WTC11 (cell line): ENCODE measurements at regions not wholly inside any gene's neighbourhood (a gene's known extent, or its start where the extent isn't known, plus 50 kb on each side); places are given as distances from the start of the nearest gene placed in this dataset.

Experiments used
- ATAC-seq: fragments of 200-7000 bp; cut with Tn5 transposase; 2 replicates; pipeline ENCODE4 v1.10.0; 2021; ENCODE audit warnings: mild to moderate bottlenecking, moderate library complexity
- CTCF ChIA-PET: fragments of 300-600 bp; sonication (Branson Sonifier 250); formaldehyde crosslinking; loops from one replicate; lab custom pipeline; 2021; ENCODE audit warnings: antibody characterized with exemption; lab: Charles Lee
- POLR2A ChIA-PET: fragments of 350-600 bp; sonication (Branson Sonifier 250); formaldehyde crosslinking; loops from one replicate; lab custom pipeline; 2021; ENCODE audit warnings: antibody characterized with exemption; lab: Charles Lee
- DNase-seq: peaks from one replicate; pipeline ENCODE4 v3.0.0; 2021; ENCODE audit warnings: low spot score
- H3K27ac Mint-ChIP-seq: 2 replicates; pipeline ENCODE4 v1.8.0; 2021; ENCODE audit warnings: mixed read lengths
- H3K27me3 Mint-ChIP-seq: 2 replicates; pipeline ENCODE4 v1.8.0; 2021; ENCODE audit warnings: low read depth, mild to moderate bottlenecking, moderate library complexity, mixed read lengths
- H3K36me3 Mint-ChIP-seq: 2 replicates; pipeline ENCODE4 v1.8.0; 2021; ENCODE audit warnings: mixed read lengths
- H3K4me1 Mint-ChIP-seq: 2 replicates; pipeline ENCODE4 v1.8.0; 2022; ENCODE audit warnings: mixed read lengths
- H3K4me3 Mint-ChIP-seq: 2 replicates; pipeline ENCODE4 v1.8.0; 2021; ENCODE audit warnings: mild to moderate bottlenecking, moderate library complexity, mixed read lengths
- H3K9me3 Mint-ChIP-seq: 2 replicates; pipeline ENCODE4 v1.8.0; 2021; ENCODE audit warnings: mixed read lengths
- CBFB ChIP-seq: sonication (generic); formaldehyde crosslinking; IDR thresholded peaks from 2 replicates; pipeline ENCODE4 v1.8.1; 2022; ENCODE audit warnings: mild to moderate bottlenecking, low read depth, missing genetic modification reagents
- FOXP1 ChIP-seq: sonication (generic); formaldehyde crosslinking; IDR thresholded peaks from 2 replicates; pipeline ENCODE4 v1.8.0; 2022; ENCODE audit warnings: missing genetic modification reagents, mild to moderate bottlenecking, moderate library complexity, borderline replicate concordance
- GTF2I ChIP-seq: fragments of 250-450 bp; sonication (Bioruptor Pico); conservative IDR thresholded peaks from 2 replicates; pipeline ENCODE4 v1.4.0; 2021; ENCODE audit warnings: mild to moderate bottlenecking
- HMGA2 ChIP-seq: fragments of 250-450 bp; sonication (Bioruptor Pico); IDR thresholded peaks from 2 replicates; pipeline ENCODE4 v1.4.0; 2021; ENCODE audit warnings: mild to moderate bottlenecking, moderate library complexity
- NR2C2 ChIP-seq: sonication (generic); formaldehyde crosslinking; IDR thresholded peaks from 2 replicates; pipeline ENCODE4 v1.8.0; 2022; ENCODE audit warnings: mild to moderate bottlenecking, missing genetic modification reagents
- SMAD3 ChIP-seq: sonication (generic); formaldehyde crosslinking; IDR thresholded peaks from 2 replicates; pipeline ENCODE4 v1.8.0; 2022; ENCODE audit warnings: missing genetic modification reagents, mild to moderate bottlenecking, borderline replicate concordance
- TCF7 ChIP-seq: sonication (generic); formaldehyde crosslinking; IDR thresholded peaks from 2 replicates; pipeline ENCODE4 v1.8.0; 2022; ENCODE audit warnings: mild to moderate bottlenecking, low read depth, missing genetic modification reagents, moderate library complexity
- ZNF416 ChIP-seq: fragments of 250-450 bp; sonication (Bioruptor Pico); IDR thresholded peaks from 2 replicates; pipeline ENCODE4 v1.9.0; 2021; ENCODE audit warnings: mild to moderate bottlenecking, inconsistent platforms
- ZNF423 ChIP-seq: fragments of 250-450 bp; sonication (Bioruptor Pico); IDR thresholded peaks from 2 replicates; pipeline ENCODE4 v2.1.2; 2022; ENCODE audit warnings: mild to moderate bottlenecking, moderate library complexity
- ZNF671 ChIP-seq: fragments of 250-450 bp; sonication (Bioruptor Pico); IDR thresholded peaks from 2 replicates; pipeline ENCODE4 v1.8.0; 2021; ENCODE audit warnings: mild to moderate bottlenecking
- TF ChIP-seq, protein P1 (sequence below): sonication (generic); formaldehyde crosslinking; IDR thresholded peaks from 2 replicates; pipeline ENCODE4 v1.8.1; 2022; ENCODE audit warnings: mild to moderate bottlenecking, missing genetic modification reagents, moderate library complexity, borderline replicate concordance
- TF ChIP-seq, protein P2 (sequence below): sonication (generic); formaldehyde crosslinking; conservative IDR thresholded peaks from 2 replicates; pipeline ENCODE4 v1.8.1; 2022; ENCODE audit warnings: mild to moderate bottlenecking, missing genetic modification reagents
- TF ChIP-seq, protein P3 (sequence below): sonication (generic); formaldehyde crosslinking; IDR thresholded peaks from 2 replicates; pipeline ENCODE4 v1.8.0; 2023; ENCODE audit warnings: missing genetic modification reagents
- TF ChIP-seq, protein P4 (sequence below): fragments of 250-450 bp; sonication (Bioruptor Pico); IDR thresholded peaks from 2 replicates; pipeline ENCODE4 v1.9.0; 2021; ENCODE audit warnings: mild to moderate bottlenecking
- TF ChIP-seq, protein P5 (sequence below): sonication (generic); formaldehyde crosslinking; IDR thresholded peaks from 2 replicates; pipeline ENCODE4 v1.8.1; 2023; ENCODE audit warnings: mild to moderate bottlenecking, missing genetic modification reagents
- TF ChIP-seq, protein P6 (sequence below): sonication (generic); formaldehyde crosslinking; IDR thresholded peaks from 2 replicates; pipeline ENCODE4 v1.8.0; 2022; ENCODE audit warnings: mild to moderate bottlenecking, missing genetic modification reagents

DNA sequence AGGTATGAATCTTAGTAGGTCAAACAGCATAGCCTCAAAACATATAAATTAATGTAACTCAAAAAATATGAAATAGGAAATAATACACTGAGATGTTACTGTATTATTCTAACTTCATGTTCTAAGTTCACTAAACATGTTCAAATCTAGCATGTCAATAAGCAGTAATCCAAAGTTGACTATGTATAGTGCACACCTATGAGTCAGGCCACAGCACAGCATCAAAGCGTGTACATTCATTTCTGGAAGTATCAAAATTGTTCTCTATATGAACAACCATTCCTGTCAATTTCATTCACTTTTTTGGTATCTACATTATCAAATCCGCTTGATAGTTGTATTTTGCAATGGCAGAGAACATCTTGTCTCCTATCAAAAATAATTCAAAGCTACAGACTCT lies 418.9 kb upstream of the POM121L12 start:
- no peaks in the 10 kb centered on the region for H3K27me3 Mint-ChIP-seq
- DNase-seq: no peak
- H3K36me3 Mint-ChIP-seq: no peaks in the 10 kb centered on the region
- no peak for ATAC-seq
- POLR2A ChIA-PET: no interaction called here
- peaks cover 4% of the 10 kb centered on the region for H3K9me3 Mint-ChIP-seq
- H3K4me3 Mint-ChIP-seq: no peak overlapping the region
- H3K27ac Mint-ChIP-seq: no peak overlapping the region
- CTCF ChIA-PET: no interaction called here
- TF ChIP-seq FOXP1 (CRISPR knock-in tag): no peak
- TF ChIP-seq TCF7 (CRISPR knock-in tag): no peak
- TF ChIP-seq, protein P1, sequence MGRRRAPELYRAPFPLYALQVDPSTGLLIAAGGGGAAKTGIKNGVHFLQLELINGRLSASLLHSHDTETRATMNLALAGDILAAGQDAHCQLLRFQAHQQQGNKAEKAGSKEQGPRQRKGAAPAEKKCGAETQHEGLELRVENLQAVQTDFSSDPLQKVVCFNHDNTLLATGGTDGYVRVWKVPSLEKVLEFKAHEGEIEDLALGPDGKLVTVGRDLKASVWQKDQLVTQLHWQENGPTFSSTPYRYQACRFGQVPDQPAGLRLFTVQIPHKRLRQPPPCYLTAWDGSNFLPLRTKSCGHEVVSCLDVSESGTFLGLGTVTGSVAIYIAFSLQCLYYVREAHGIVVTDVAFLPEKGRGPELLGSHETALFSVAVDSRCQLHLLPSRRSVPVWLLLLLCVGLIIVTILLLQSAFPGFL (CRISPR knock-in tag): no peak
- TF ChIP-seq, protein P2, sequence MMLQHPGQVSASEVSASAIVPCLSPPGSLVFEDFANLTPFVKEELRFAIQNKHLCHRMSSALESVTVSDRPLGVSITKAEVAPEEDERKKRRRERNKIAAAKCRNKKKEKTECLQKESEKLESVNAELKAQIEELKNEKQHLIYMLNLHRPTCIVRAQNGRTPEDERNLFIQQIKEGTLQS (CRISPR knock-in tag): no peak
- TF ChIP-seq, protein P3, sequence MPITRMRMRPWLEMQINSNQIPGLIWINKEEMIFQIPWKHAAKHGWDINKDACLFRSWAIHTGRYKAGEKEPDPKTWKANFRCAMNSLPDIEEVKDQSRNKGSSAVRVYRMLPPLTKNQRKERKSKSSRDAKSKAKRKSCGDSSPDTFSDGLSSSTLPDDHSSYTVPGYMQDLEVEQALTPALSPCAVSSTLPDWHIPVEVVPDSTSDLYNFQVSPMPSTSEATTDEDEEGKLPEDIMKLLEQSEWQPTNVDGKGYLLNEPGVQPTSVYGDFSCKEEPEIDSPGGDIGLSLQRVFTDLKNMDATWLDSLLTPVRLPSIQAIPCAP (CRISPR knock-in tag): no peak
- TF ChIP-seq, protein P4, sequence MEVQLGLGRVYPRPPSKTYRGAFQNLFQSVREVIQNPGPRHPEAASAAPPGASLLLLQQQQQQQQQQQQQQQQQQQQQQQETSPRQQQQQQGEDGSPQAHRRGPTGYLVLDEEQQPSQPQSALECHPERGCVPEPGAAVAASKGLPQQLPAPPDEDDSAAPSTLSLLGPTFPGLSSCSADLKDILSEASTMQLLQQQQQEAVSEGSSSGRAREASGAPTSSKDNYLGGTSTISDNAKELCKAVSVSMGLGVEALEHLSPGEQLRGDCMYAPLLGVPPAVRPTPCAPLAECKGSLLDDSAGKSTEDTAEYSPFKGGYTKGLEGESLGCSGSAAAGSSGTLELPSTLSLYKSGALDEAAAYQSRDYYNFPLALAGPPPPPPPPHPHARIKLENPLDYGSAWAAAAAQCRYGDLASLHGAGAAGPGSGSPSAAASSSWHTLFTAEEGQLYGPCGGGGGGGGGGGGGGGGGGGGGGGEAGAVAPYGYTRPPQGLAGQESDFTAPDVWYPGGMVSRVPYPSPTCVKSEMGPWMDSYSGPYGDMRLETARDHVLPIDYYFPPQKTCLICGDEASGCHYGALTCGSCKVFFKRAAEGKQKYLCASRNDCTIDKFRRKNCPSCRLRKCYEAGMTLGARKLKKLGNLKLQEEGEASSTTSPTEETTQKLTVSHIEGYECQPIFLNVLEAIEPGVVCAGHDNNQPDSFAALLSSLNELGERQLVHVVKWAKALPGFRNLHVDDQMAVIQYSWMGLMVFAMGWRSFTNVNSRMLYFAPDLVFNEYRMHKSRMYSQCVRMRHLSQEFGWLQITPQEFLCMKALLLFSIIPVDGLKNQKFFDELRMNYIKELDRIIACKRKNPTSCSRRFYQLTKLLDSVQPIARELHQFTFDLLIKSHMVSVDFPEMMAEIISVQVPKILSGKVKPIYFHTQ (CRISPR knock-in tag): no peak
- no peaks in the 10 kb centered on the region for H3K4me1 Mint-ChIP-seq

DNA sequence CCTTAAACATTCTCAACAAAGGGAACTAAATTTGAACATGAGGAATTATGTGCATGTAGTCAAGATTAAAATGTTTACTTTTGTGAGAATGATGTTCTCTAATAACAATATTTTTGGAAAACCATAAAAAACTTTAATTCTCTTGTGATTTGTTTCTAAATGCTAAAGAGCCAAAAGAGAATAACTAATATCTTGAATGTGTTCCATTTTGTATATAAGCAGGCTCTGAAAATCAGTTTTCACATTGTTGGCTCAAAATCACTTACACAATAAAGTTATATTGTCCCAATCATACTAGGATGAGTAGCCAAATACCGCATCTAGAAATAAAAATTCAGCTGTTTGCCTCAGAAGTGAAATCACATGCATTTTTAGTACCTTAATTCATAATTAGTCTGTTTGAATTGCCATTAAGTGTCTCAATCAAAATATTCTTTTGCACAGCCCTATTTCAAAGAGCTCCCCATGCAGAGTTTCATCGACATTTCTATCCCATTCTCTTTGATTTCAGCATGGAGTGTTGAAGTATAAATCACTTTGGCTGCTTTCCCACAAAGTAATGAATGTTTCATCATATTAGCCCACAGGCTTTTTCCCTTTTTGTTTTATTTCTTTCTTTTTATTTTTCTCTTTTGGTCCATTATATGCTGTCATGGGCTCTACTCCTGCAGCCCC lies 420.3 kb upstream of the POM121L12 start:
- DNase-seq: no peak
- peaks cover 7% of the 10 kb centered on the region for H3K36me3 Mint-ChIP-seq
- no peak for ATAC-seq
- TF ChIP-seq HMGA2 (no peak), SMAD3 (CRISPR knock-in tag) (no peak), ZNF671 (CRISPR knock-in tag) (no peak), ZNF416 (no peak), CBFB (CRISPR knock-in tag) (no peak), NR2C2 (no peak), GTF2I (CRISPR knock-in tag) (no peak), ZNF423 (no peak)
- TF ChIP-seq, protein P5, sequence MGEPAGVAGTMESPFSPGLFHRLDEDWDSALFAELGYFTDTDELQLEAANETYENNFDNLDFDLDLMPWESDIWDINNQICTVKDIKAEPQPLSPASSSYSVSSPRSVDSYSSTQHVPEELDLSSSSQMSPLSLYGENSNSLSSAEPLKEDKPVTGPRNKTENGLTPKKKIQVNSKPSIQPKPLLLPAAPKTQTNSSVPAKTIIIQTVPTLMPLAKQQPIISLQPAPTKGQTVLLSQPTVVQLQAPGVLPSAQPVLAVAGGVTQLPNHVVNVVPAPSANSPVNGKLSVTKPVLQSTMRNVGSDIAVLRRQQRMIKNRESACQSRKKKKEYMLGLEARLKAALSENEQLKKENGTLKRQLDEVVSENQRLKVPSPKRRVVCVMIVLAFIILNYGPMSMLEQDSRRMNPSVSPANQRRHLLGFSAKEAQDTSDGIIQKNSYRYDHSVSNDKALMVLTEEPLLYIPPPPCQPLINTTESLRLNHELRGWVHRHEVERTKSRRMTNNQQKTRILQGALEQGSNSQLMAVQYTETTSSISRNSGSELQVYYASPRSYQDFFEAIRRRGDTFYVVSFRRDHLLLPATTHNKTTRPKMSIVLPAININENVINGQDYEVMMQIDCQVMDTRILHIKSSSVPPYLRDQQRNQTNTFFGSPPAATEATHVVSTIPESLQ (CRISPR knock-in tag): no peak
- TF ChIP-seq, protein P6, sequence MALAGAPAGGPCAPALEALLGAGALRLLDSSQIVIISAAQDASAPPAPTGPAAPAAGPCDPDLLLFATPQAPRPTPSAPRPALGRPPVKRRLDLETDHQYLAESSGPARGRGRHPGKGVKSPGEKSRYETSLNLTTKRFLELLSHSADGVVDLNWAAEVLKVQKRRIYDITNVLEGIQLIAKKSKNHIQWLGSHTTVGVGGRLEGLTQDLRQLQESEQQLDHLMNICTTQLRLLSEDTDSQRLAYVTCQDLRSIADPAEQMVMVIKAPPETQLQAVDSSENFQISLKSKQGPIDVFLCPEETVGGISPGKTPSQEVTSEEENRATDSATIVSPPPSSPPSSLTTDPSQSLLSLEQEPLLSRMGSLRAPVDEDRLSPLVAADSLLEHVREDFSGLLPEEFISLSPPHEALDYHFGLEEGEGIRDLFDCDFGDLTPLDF (CRISPR knock-in tag): no peak
- no peak overlapping the region for H3K4me3 Mint-ChIP-seq
- H3K27me3 Mint-ChIP-seq: no peaks in the 10 kb centered on the region
- POLR2A ChIA-PET: no interaction called here
- H3K27ac Mint-ChIP-seq: no peak overlapping the region
- CTCF ChIA-PET: no interaction called here
- no peaks in the 10 kb centered on the region for H3K4me1 Mint-ChIP-seq
- peaks cover 18% of the 10 kb centered on the region for H3K9me3 Mint-ChIP-seq
